Retinal pigment epithelial cell (primary cell): ENCODE measurements at regions not wholly inside any gene's neighbourhood (a gene's known extent, or its start where the extent isn't known, plus 50 kb on each side); places are given as distances from the start of the nearest gene placed in this dataset.

Experiments
- DNase-seq: peaks from one replicate; pipeline ENCODE4 v3.0.0-alpha.2; 2010; ENCODE audit warnings: low read depth
- H3K4me3 ChIP-seq: 2 replicates; pipeline ENCODE4 v1.5.1; 2011; ENCODE audit warnings: mild to moderate bottlenecking, low read length, control low read depth, moderate library complexity
- CTCF ChIP-seq: conservative IDR thresholded peaks from 2 replicates; pipeline ENCODE4 v1.5.1; 2011; ENCODE audit warnings: low read depth, low read length, control low read depth, inconsistent platforms

- H3K4me3 ChIP-seq = no peak overlapping the region
- no peak for TF ChIP-seq CTCF
- no peak for DNase-seq
These were observed 100.7 kb upstream of the LGR5 start for GRCh38 chr12:71338933-71339332.

GRCh38 chr12:71335963-71336257 is 103.7 kb upstream of the LGR5 start:
- TF ChIP-seq CTCF = no peak
- no peak overlapping the region for H3K4me3 ChIP-seq
- no peak for DNase-seq

GRCh38 chr12:71335151-71335962 is 104.2 kb upstream of the LGR5 start:
- no peak for DNase-seq
- no peak for TF ChIP-seq CTCF
- H3K4me3 ChIP-seq = no peak overlapping the region

- no peak for TF ChIP-seq CTCF
- H3K4me3 ChIP-seq = no peak overlapping the region
- DNase-seq = no peak
These were observed 106.2 kb upstream of the LGR5 start for GRCh38 chr12:71333418-71333817.

- no peak for DNase-seq
- no peak overlapping the region for H3K4me3 ChIP-seq
- TF ChIP-seq CTCF = no peak
These were observed 109.6 kb upstream of the LGR5 start for GRCh38 chr12:71329956-71330355.

- no peak for DNase-seq
- TF ChIP-seq CTCF = no peak
- H3K4me3 ChIP-seq = no peak overlapping the region
These were observed 118.1 kb upstream of the LGR5 start for GRCh38 chr12:71321531-71321930.

GRCh38 chr12:71321130-71321529 is 118.5 kb upstream of the LGR5 start:
- no peak for TF ChIP-seq CTCF
- H3K4me3 ChIP-seq = no peak overlapping the region
- no peak for DNase-seq
